ENCODE measurements at regions not wholly inside any gene's neighbourhood (a gene's known extent, or its start where the extent isn't known, plus 50 kb on each side); places are given as distances from the start of the nearest gene placed in this dataset.

- TF ChIP-seq CTCF (IDR thresholded peaks at IDR 0.05) = no peak
- no peak for TF ChIP-seq RELA (CRISPR knock-in tag; IDR thresholded peaks at IDR 0.05; ENCODE audit: borderline replicate concordance)
Measured at GRCh38 chr4:126766241-126766640, 866.5 kb upstream of the INTU start.
